Ishikawa (cell line): ENCODE measurements at regions not wholly inside any gene's neighbourhood (a gene's known extent, or its start where the extent isn't known, plus 50 kb on each side); places are given as distances from the start of the nearest gene placed in this dataset.

ENCODE experiments used
- CEBPB ChIP-seq: IDR thresholded peaks from 2 replicates; pipeline ENCODE4 v1.6.1; 2012
- EGR1 ChIP-seq: IDR thresholded peaks from 2 replicates; pipeline ENCODE4 v1.6.1; 2012
- EP300 ChIP-seq: IDR thresholded peaks from 2 replicates; pipeline ENCODE4 v1.6.1; 2012; ENCODE audit warnings: borderline replicate concordance
- FOXM1 ChIP-seq: IDR thresholded peaks from 2 replicates; pipeline ENCODE4 v1.6.1; 2012; ENCODE audit warnings: low read depth, borderline replicate concordance
- MAX ChIP-seq: IDR thresholded peaks from 2 replicates; pipeline ENCODE4 v1.6.1; 2012
- REST ChIP-seq: IDR thresholded peaks from 2 replicates; pipeline ENCODE4 v1.6.1; 2012; ENCODE audit warnings: low read depth, mild to moderate bottlenecking
- TAF1 ChIP-seq: IDR thresholded peaks from 2 replicates; pipeline ENCODE4 v1.6.1; 2012; ENCODE audit warnings: low read depth, mild to moderate bottlenecking
- TCF12 ChIP-seq: IDR thresholded peaks from 2 replicates; pipeline ENCODE4 v1.6.1; 2012; ENCODE audit warnings: low read depth
- YY1 ChIP-seq: IDR thresholded peaks from 2 replicates; pipeline ENCODE4 v1.6.1; 2012; ENCODE audit warnings: low read depth
- ZBTB7A ChIP-seq: IDR thresholded peaks from 2 replicates; pipeline ENCODE4 v1.6.1; 2012; ENCODE audit warnings: low read depth

DNA sequence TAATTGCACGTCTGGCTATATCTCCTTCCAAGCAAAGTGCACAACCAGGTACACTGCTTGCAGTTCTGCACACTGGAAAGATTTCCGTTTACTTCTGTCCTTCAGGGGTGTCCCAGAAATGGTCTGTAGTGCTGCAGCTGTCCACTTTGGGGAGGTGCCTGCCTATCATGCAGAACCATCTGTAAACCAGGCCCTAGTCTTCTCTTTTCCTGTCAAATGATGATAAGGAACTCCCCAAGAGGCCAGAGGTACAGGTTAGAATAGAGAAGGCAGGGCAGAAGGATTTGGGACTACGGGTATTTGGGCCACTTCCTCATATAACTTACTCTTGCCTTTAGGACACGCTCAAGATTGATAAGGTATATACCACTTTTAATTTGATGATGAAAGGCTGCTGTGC lies 746.9 kb downstream of the FAT4 start:
- TF ChIP-seq REST: no peak
- TF ChIP-seq EP300: no peak
- TF ChIP-seq TAF1: no peak
- TF ChIP-seq FOXM1: no peak
- no peak for TF ChIP-seq MAX
- no peak for TF ChIP-seq EGR1
- TF ChIP-seq CEBPB: no peak
- TF ChIP-seq YY1: no peak
- no peak for TF ChIP-seq ZBTB7A
- TF ChIP-seq TCF12: no peak
